ENCODE measurements at regions not wholly inside any gene's neighbourhood (a gene's known extent, or its start where the extent isn't known, plus 50 kb on each side); places are given as distances from the start of the nearest gene placed in this dataset.

DNA sequence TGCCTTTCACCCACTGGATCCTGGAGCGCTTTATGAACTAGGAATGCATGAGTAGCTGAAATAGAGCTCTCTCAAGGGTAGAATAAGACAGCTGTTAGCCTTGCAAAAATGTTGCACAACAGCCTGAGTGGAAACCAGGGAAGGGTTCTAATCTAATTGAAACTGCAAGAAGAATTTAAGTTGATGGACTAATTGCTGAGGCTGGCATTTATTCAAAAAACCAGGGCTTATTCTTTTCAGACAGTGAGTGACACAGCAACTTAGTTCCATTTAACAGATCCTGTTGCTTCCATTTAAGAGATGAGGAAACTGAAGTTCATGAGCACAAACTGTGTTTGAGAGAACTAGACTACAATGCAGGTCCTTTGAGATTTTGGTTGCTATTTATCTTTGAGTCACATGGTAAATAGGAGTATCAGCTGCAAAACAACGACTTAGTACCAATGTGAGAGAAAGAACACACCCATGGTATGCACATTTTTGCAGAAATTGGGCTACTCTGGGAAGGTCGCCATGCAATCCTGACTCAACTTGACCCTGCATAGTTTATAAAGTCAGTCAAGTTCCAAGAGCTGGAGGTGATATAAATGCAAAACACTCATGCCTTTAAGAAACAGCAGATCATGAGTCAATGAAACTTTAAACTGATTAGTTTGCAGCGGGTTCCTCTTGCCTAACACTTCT, 76.4 kb upstream of the PARD3B start:
- Mint-ChIP-seq H3K27ac (no peak overlapping the region), H3K36me3 (peaks cover 2% of the 10 kb centered on the region; the same call in 1 of the 2 replicates), H3K9me3 (peaks cover 11% of the 10 kb centered on the region), H3K27me3 (ENCODE audit: low read depth) (no peaks in the 10 kb centered on the region), H3K4me3 (no peak overlapping the region), H3K4me1 (no peaks in the 10 kb centered on the region; the same call in 1 of the 2 replicates)
- TF ChIP-seq, protein P1, sequence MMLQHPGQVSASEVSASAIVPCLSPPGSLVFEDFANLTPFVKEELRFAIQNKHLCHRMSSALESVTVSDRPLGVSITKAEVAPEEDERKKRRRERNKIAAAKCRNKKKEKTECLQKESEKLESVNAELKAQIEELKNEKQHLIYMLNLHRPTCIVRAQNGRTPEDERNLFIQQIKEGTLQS (CRISPR knock-in tag; conservative IDR thresholded peaks at IDR 0.05), result no peak
- TF ChIP-seq PRRX2 (CRISPR knock-in tag; IDR thresholded peaks at IDR 0.05) (no peak), ZNF416 (CRISPR knock-in tag; IDR thresholded peaks at IDR 0.05) (no peak), SMAD4 (CRISPR knock-in tag; IDR thresholded peaks at IDR 0.05) (no peak)
- TF ChIP-seq, protein P2, sequence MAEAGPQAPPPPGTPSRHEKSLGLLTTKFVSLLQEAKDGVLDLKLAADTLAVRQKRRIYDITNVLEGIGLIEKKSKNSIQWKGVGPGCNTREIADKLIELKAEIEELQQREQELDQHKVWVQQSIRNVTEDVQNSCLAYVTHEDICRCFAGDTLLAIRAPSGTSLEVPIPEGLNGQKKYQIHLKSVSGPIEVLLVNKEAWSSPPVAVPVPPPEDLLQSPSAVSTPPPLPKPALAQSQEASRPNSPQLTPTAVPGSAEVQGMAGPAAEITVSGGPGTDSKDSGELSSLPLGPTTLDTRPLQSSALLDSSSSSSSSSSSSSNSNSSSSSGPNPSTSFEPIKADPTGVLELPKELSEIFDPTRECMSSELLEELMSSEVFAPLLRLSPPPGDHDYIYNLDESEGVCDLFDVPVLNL (CRISPR knock-in tag; IDR thresholded peaks at IDR 0.05; ENCODE audit: borderline replicate concordance, low read depth), result no peak
- ChIA-PET CTCF (no interaction called here), POLR2A (no interaction called here)
- no peak for ATAC-seq
- no peak for DNase-seq (ENCODE audit: low spot score)

DNA sequence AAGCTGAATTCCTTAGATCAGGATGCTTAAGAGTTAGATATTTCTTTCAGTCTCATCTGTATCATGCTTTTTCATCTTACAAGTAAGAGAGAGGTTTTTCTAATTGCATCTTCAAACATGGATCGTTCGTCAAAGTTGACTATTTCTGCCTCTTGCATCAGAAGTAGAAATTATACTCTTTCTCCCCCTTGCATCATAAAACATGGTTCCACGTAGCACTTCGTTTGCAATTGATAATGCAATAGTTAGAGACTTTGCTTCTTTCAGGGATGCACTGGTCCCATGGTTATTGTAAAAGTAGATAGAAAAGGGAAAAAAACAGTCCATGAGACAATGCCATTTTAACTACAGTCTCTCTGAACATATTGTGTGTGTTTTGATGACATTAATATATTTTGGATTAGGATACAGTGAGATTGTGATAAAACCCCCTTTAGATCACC, 75.1 kb upstream of the PARD3B start:
- TF ChIP-seq PRRX2 (CRISPR knock-in tag; IDR thresholded peaks at IDR 0.05), result no peak
- peak; percentile 50 for TF ChIP-seq GABPB1 (CRISPR knock-in tag; IDR thresholded peaks at IDR 0.05)
- CTCF ChIA-PET, result no interaction called here
- POLR2A ChIA-PET, result no interaction called here
- H3K27me3 Mint-ChIP-seq (ENCODE audit: low read depth), result no peaks in the 10 kb centered on the region
- H3K36me3 Mint-ChIP-seq, result no peaks in the 10 kb centered on the region
- H3K27ac Mint-ChIP-seq, result no peak overlapping the region
- DNase-seq (ENCODE audit: low spot score) (no peak), ATAC-seq (no peak)
- peaks cover under 1% of the 10 kb centered on the region; the same call in 1 of the 2 replicates for H3K9me3 Mint-ChIP-seq
- no peaks in the 10 kb centered on the region; the same call in 1 of the 2 replicates for H3K4me1 Mint-ChIP-seq
- no peak overlapping the region for H3K4me3 Mint-ChIP-seq

DNA sequence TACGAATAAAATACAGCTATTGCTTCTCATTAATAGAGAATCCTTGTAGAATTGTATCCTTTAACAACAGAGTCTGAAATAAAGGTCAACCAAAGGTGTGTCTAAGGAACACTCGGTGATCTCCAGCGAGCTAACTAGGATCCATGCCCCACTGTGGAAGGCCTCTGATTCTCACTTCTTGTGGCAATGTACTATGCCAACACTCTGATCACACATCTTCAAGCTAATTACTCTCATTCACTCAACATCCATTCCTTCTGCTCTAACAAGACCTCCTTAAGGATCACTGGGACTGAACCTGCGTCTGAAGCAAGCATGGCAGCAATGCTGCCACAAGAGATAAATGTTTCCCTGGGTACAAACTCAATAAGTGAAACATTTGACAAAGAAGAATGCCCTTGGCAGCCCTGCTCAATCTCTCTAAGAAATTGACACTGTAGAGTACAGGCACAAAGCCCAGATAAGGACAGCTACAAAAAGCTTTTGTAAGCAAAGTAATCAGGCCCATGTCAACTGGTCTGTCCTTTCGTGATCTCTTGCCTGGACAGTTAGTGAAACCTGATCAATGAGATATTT, 74.6 kb upstream of the PARD3B start:
- Mint-ChIP-seq H3K27ac (no peak overlapping the region), H3K4me1 (no peaks in the 10 kb centered on the region; the same call in 1 of the 2 replicates), H3K9me3 (no peaks in the 10 kb centered on the region), H3K36me3 (no peaks in the 10 kb centered on the region), H3K4me3 (no peak overlapping the region), H3K27me3 (ENCODE audit: low read depth) (no peaks in the 10 kb centered on the region)
- no peak for DNase-seq (ENCODE audit: low spot score)
- no peak for ATAC-seq
- ChIA-PET CTCF (no interaction called here), POLR2A (no interaction called here)
- TF ChIP-seq PRRX2 (CRISPR knock-in tag; IDR thresholded peaks at IDR 0.05) (no peak), IRF2 (CRISPR knock-in tag; IDR thresholded peaks at IDR 0.05; ENCODE audit: borderline replicate concordance, low read depth) (no peak), JUN (CRISPR knock-in tag; IDR thresholded peaks at IDR 0.05) (no peak), ZNF138 (CRISPR knock-in tag; conservative IDR thresholded peaks at IDR 0.05) (no peak), FOXJ3 (CRISPR knock-in tag; IDR thresholded peaks at IDR 0.05; ENCODE audit: borderline replicate concordance) (no peak), ZNF263 (CRISPR knock-in tag; IDR thresholded peaks at IDR 0.05; ENCODE audit: low read depth) (no peak), EMX1 (CRISPR knock-in tag; IDR thresholded peaks at IDR 0.05) (no peak), GRHL2 (CRISPR knock-in tag; IDR thresholded peaks at IDR 0.05; ENCODE audit: insufficient replicate concordance, severe bottlenecking) (no peak), ZNF232 (CRISPR knock-in tag; IDR thresholded peaks at IDR 0.05) (no peak), SOX15 (CRISPR knock-in tag; IDR thresholded peaks at IDR 0.05) (no peak), ZNF219 (CRISPR knock-in tag; IDR thresholded peaks at IDR 0.05; ENCODE audit: borderline replicate concordance) (no peak)
- TF ChIP-seq, protein P3, sequence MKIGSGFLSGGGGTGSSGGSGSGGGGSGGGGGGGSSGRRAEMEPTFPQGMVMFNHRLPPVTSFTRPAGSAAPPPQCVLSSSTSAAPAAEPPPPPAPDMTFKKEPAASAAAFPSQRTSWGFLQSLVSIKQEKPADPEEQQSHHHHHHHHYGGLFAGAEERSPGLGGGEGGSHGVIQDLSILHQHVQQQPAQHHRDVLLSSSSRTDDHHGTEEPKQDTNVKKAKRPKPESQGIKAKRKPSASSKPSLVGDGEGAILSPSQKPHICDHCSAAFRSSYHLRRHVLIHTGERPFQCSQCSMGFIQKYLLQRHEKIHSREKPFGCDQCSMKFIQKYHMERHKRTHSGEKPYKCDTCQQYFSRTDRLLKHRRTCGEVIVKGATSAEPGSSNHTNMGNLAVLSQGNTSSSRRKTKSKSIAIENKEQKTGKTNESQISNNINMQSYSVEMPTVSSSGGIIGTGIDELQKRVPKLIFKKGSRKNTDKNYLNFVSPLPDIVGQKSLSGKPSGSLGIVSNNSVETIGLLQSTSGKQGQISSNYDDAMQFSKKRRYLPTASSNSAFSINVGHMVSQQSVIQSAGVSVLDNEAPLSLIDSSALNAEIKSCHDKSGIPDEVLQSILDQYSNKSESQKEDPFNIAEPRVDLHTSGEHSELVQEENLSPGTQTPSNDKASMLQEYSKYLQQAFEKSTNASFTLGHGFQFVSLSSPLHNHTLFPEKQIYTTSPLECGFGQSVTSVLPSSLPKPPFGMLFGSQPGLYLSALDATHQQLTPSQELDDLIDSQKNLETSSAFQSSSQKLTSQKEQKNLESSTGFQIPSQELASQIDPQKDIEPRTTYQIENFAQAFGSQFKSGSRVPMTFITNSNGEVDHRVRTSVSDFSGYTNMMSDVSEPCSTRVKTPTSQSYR (CRISPR knock-in tag; IDR thresholded peaks at IDR 0.05), result no peak
- TF ChIP-seq, protein P4, sequence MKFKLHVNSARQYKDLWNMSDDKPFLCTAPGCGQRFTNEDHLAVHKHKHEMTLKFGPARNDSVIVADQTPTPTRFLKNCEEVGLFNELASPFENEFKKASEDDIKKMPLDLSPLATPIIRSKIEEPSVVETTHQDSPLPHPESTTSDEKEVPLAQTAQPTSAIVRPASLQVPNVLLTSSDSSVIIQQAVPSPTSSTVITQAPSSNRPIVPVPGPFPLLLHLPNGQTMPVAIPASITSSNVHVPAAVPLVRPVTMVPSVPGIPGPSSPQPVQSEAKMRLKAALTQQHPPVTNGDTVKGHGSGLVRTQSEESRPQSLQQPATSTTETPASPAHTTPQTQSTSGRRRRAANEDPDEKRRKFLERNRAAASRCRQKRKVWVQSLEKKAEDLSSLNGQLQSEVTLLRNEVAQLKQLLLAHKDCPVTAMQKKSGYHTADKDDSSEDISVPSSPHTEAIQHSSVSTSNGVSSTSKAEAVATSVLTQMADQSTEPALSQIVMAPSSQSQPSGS (CRISPR knock-in tag; IDR thresholded peaks at IDR 0.05; ENCODE audit: borderline replicate concordance, low read depth), result no peak
- TF ChIP-seq, protein P5, sequence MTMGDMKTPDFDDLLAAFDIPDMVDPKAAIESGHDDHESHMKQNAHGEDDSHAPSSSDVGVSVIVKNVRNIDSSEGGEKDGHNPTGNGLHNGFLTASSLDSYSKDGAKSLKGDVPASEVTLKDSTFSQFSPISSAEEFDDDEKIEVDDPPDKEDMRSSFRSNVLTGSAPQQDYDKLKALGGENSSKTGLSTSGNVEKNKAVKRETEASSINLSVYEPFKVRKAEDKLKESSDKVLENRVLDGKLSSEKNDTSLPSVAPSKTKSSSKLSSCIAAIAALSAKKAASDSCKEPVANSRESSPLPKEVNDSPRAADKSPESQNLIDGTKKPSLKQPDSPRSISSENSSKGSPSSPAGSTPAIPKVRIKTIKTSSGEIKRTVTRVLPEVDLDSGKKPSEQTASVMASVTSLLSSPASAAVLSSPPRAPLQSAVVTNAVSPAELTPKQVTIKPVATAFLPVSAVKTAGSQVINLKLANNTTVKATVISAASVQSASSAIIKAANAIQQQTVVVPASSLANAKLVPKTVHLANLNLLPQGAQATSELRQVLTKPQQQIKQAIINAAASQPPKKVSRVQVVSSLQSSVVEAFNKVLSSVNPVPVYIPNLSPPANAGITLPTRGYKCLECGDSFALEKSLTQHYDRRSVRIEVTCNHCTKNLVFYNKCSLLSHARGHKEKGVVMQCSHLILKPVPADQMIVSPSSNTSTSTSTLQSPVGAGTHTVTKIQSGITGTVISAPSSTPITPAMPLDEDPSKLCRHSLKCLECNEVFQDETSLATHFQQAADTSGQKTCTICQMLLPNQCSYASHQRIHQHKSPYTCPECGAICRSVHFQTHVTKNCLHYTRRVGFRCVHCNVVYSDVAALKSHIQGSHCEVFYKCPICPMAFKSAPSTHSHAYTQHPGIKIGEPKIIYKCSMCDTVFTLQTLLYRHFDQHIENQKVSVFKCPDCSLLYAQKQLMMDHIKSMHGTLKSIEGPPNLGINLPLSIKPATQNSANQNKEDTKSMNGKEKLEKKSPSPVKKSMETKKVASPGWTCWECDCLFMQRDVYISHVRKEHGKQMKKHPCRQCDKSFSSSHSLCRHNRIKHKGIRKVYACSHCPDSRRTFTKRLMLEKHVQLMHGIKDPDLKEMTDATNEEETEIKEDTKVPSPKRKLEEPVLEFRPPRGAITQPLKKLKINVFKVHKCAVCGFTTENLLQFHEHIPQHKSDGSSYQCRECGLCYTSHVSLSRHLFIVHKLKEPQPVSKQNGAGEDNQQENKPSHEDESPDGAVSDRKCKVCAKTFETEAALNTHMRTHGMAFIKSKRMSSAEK (CRISPR knock-in tag; IDR thresholded peaks at IDR 0.05; ENCODE audit: borderline replicate concordance), result no peak
- TF ChIP-seq, protein P6, sequence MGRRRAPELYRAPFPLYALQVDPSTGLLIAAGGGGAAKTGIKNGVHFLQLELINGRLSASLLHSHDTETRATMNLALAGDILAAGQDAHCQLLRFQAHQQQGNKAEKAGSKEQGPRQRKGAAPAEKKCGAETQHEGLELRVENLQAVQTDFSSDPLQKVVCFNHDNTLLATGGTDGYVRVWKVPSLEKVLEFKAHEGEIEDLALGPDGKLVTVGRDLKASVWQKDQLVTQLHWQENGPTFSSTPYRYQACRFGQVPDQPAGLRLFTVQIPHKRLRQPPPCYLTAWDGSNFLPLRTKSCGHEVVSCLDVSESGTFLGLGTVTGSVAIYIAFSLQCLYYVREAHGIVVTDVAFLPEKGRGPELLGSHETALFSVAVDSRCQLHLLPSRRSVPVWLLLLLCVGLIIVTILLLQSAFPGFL (CRISPR knock-in tag; IDR thresholded peaks at IDR 0.05; ENCODE audit: borderline replicate concordance), result no peak
